ENCODE measurements at regions not wholly inside any gene's neighbourhood (a gene's known extent, or its start where the extent isn't known, plus 50 kb on each side); places are given as distances from the start of the nearest gene placed in this dataset.

- intact Hi-C loops (cut with micrococcal nuclease), result loop anchor here (10.0 kb wide), 1 partner anchor 213 kb away; no protein-coding TSS in a partner anchor
- peak; percentile 39 for TF ChIP-seq CTCF (IDR thresholded peaks at IDR 0.05; ENCODE audit: borderline replicate concordance)
- no peak overlapping the region for H3K4me3 ChIP-seq
- H3K27ac ChIP-seq (replicated peaks), result no peak overlapping the region
- no peaks in the 10 kb centered on the region for H3K9me3 ChIP-seq (replicated peaks)
- peaks cover 50% of the 10 kb centered on the region for H3K4me1 ChIP-seq
- no peaks in the 10 kb centered on the region for H3K27me3 ChIP-seq (ENCODE audit: low read depth)
- no peaks in the 10 kb centered on the region for H3K36me3 ChIP-seq
- DNase-seq, result no peak
Observed at GRCh38 chr11:112797648-112798293, 163.4 kb upstream of the NCAM1 start.

GRCh38 chr11:112801025-112801816 lies 160.0 kb upstream of the NCAM1 start:
- H3K4me3 ChIP-seq, result no peak overlapping the region
- TF ChIP-seq CTCF (IDR thresholded peaks at IDR 0.05; ENCODE audit: borderline replicate concordance), result no peak
- DNase-seq, result no peak
- H3K27me3 ChIP-seq (ENCODE audit: low read depth), result no peaks in the 10 kb centered on the region
- intact Hi-C loops (cut with micrococcal nuclease), result no loop called here
- H3K4me1 ChIP-seq, result peaks cover 40% of the 10 kb centered on the region
- H3K9me3 ChIP-seq (replicated peaks), result no peaks in the 10 kb centered on the region
- H3K36me3 ChIP-seq, result no peaks in the 10 kb centered on the region
- peak overlapping the region; percentile 65 for H3K27ac ChIP-seq (replicated peaks)

DNA sequence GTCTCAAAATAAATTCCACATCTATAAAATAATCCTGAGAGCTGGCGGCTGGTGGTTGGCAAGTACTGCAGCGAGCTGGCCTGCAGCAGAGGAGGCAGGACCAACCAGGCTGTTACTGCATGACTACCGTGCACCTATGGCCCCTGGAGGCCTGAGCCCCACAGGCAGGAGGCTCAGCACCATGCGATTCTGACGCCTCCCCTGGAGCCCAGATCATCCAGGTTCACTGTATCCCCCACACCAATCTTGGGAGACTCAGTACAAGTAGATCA lies 159.5 kb upstream of the NCAM1 start:
- Histone ChIP-seq H3K27ac (replicated peaks) (peak overlapping the region; percentile 65), H3K27me3 (ENCODE audit: low read depth) (no peaks in the 10 kb centered on the region), H3K36me3 (no peaks in the 10 kb centered on the region), H3K4me1 (peaks cover 35% of the 10 kb centered on the region), H3K9me3 (replicated peaks) (no peaks in the 10 kb centered on the region), H3K4me3 (no peak overlapping the region)
- TF ChIP-seq CTCF (IDR thresholded peaks at IDR 0.05; ENCODE audit: borderline replicate concordance), result no peak
- no peak for DNase-seq
- intact Hi-C loops (cut with micrococcal nuclease), result no loop called here

- peak; percentile 43 for DNase-seq
Observed at GRCh38 chr11:112805658-112806057, 155.6 kb upstream of the NCAM1 start.

GRCh38 chr11:112806256-112806655 lies 155.0 kb upstream of the NCAM1 start:
- intact Hi-C loops (cut with micrococcal nuclease), result no loop called here
- Histone ChIP-seq H3K27me3 (ENCODE audit: low read depth) (no peaks in the 10 kb centered on the region), H3K4me3 (no peak overlapping the region), H3K4me1 (peaks cover 19% of the 10 kb centered on the region), H3K36me3 (no peaks in the 10 kb centered on the region), H3K9me3 (replicated peaks) (peaks cover 6% of the 10 kb centered on the region), H3K27ac (replicated peaks) (no peak overlapping the region)
- DNase-seq, result no peak
- TF ChIP-seq CTCF (IDR thresholded peaks at IDR 0.05; ENCODE audit: borderline replicate concordance), result no peak

More at GRCh38 chr11:112805658-112806057, 155.6 kb upstream of the NCAM1 start:
- Histone ChIP-seq H3K9me3 (replicated peaks) (no peaks in the 10 kb centered on the region), H3K36me3 (no peaks in the 10 kb centered on the region), H3K4me1 (peaks cover 22% of the 10 kb centered on the region), H3K4me3 (no peak overlapping the region), H3K27me3 (ENCODE audit: low read depth) (no peaks in the 10 kb centered on the region), H3K27ac (replicated peaks) (no peak overlapping the region)
- no peak for TF ChIP-seq CTCF (IDR thresholded peaks at IDR 0.05; ENCODE audit: borderline replicate concordance)
- intact Hi-C loops (cut with micrococcal nuclease), result no loop called here
